ENCODE measurements at regions not wholly inside any gene's neighbourhood (a gene's known extent, or its start where the extent isn't known, plus 50 kb on each side); places are given as distances from the start of the nearest gene placed in this dataset.
"Not testable (repeated sequence)": the region's sequence is repeated elsewhere in the genome, so short reads cannot be mapped to it uniquely, and the experiment has no call there.

DNA sequence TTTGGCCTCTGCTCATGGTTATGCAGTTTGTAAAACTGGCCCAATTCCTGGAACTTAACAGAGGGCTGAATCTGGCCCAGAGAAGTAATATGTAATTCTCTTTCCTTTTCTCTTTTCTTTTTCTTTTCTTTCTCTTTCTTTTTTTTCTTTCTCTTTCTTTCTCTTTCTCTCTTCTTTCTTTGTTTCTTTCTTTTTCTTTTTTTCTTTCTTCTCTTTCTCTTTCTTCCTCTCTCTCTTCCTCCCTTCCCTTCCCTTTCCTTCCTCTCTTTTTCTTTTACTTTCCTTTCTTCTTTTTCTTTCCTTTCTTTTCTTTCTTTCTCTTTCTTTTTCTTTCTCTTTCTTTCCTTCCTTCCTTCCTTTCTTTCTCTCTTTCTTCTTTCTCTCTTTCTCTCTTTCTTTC, 88.8 kb upstream of the SLITRK5 start:
- no peak for DNase-seq
- Histone ChIP-seq H3K9me3 (no peaks in the 10 kb centered on the region), H3K27ac (no peak overlapping the region), H3K4me3 (no peak overlapping the region), H3K36me3 (no peaks in the 10 kb centered on the region), H3K27me3 (no peaks in the 10 kb centered on the region), H3K9ac (ENCODE audit: low read depth in 2 of 2, low read length in 2 of 2) (no peak overlapping the region), H3K4me1 (no peaks in the 10 kb centered on the region)
- intact Hi-C loops (cut with DNase I): no loop called here
- TF ChIP-seq, protein P1, sequence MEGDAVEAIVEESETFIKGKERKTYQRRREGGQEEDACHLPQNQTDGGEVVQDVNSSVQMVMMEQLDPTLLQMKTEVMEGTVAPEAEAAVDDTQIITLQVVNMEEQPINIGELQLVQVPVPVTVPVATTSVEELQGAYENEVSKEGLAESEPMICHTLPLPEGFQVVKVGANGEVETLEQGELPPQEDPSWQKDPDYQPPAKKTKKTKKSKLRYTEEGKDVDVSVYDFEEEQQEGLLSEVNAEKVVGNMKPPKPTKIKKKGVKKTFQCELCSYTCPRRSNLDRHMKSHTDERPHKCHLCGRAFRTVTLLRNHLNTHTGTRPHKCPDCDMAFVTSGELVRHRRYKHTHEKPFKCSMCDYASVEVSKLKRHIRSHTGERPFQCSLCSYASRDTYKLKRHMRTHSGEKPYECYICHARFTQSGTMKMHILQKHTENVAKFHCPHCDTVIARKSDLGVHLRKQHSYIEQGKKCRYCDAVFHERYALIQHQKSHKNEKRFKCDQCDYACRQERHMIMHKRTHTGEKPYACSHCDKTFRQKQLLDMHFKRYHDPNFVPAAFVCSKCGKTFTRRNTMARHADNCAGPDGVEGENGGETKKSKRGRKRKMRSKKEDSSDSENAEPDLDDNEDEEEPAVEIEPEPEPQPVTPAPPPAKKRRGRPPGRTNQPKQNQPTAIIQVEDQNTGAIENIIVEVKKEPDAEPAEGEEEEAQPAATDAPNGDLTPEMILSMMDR (IDR thresholded peaks at IDR 0.05): no peak

DNA sequence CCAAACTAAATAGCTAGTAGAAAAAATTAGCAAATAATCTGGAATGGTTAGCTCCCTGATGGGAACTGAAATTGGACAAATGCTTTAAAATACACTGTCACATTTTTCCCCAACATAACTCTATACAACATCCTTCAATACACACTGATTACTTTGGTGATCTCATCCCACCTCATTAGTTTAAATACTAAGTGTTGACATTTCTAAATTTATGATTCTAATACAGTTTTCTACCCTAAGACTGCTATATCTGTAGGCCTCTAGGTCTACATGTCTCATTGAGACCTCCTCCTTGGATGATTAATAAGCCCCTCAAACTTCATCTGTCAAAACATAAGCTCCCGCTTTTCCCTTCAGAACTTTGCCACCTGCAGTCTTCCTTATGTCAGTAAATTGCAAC, 80.7 kb upstream of the SLITRK5 start:
- Histone ChIP-seq H3K36me3 (no peaks in the 10 kb centered on the region), H3K4me3 (no peak overlapping the region), H3K27ac (no peak overlapping the region), H3K27me3 (no peaks in the 10 kb centered on the region), H3K4me1 (no peaks in the 10 kb centered on the region), H3K9ac (ENCODE audit: low read depth in 2 of 2, low read length in 2 of 2) (no peak overlapping the region), H3K9me3 (no peaks in the 10 kb centered on the region)
- intact Hi-C loops (cut with DNase I): no loop called here
- DNase-seq: no peak
- TF ChIP-seq, protein P1 (IDR thresholded peaks at IDR 0.05): no peak

DNA sequence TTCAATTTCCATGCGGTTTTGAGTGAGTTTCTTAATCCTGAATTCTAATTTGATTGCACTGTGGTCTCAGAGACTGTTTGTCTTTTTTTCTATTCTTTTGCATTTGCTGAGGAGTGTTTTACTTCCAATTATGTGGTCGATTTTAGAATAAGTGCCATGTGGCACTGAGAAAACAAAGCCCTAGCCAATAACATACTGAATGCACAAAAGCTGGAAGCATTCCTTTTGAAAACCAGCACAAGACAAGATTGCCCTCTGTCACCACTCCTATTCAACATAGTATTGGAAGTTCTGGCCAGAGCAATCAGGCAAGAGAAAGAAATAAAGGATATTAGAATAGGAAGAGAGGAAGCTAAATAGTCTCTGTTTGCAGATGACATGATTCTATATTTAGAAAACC, 66.7 kb upstream of the SLITRK5 start:
- H3K9ac ChIP-seq (ENCODE audit: low read depth in 2 of 2, low read length in 2 of 2); H3K4me1 ChIP-seq; H3K27ac ChIP-seq; DNase-seq; H3K4me3 ChIP-seq; H3K9me3 ChIP-seq; H3K27me3 ChIP-seq; intact Hi-C loops (cut with DNase I); H3K36me3 ChIP-seq: not testable (repeated sequence)

DNA sequence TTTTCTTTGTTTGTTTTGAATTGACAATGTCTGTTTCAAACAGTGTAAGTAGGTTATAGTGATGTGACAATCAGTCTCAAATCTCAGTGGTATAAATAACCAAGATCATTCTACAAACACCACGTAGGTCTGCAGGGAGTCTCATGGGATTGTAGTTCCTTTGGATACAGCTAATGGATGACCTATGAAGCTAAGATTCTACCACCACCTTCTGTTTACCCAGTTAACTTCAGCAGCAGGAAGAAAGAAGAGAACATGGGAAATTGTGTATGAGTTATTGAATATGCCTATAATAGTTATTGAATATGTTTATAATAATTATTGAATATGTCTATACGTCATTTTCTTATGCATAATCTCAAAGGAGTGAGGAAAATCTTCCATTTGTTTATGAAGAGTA, 63.9 kb upstream of the SLITRK5 start:
- Histone ChIP-seq H3K27me3 (no peaks in the 10 kb centered on the region), H3K36me3 (no peaks in the 10 kb centered on the region), H3K9ac (ENCODE audit: low read depth in 2 of 2, low read length in 2 of 2) (no peak overlapping the region), H3K27ac (no peak overlapping the region), H3K4me3 (no peak overlapping the region), H3K9me3 (no peaks in the 10 kb centered on the region), H3K4me1 (no peaks in the 10 kb centered on the region)
- intact Hi-C loops (cut with DNase I): no loop called here
- no peak for DNase-seq
- TF ChIP-seq, protein P1 (IDR thresholded peaks at IDR 0.05): no peak

DNA sequence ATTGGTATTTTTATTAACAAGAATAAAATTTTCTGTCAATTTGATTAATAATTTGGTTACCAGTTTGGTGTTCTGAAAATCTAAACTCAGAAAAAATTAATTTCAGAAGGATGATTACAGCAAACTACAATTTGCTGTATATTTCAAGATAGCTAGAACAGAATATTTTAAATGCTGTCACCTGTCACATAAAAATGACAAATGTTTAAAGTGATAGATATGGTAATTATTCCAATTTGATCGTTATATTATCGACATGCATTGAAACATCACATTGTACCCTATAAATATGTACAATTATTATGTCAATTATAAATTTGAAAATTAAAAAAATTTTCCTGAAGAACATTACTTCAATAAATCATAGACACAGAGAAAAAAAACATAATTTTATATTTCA, 56.9 kb upstream of the SLITRK5 start:
- no peak overlapping the region for H3K9ac ChIP-seq (ENCODE audit: low read depth in 2 of 2, low read length in 2 of 2)
- no peak overlapping the region for H3K27ac ChIP-seq
- no peaks in the 10 kb centered on the region for H3K36me3 ChIP-seq
- TF ChIP-seq, protein P1 (IDR thresholded peaks at IDR 0.05): no peak
- H3K27me3 ChIP-seq: no peaks in the 10 kb centered on the region
- H3K4me1 ChIP-seq: no peaks in the 10 kb centered on the region
- H3K4me3 ChIP-seq: no peak overlapping the region
- H3K9me3 ChIP-seq: no peaks in the 10 kb centered on the region
- intact Hi-C loops (cut with DNase I): no loop called here
- no peak for DNase-seq

All from colonic mucosa (tissue), 4 donors.